ENCODE measurements at regions not wholly inside any gene's neighbourhood (a gene's known extent, or its start where the extent isn't known, plus 50 kb on each side); places are given as distances from the start of the nearest gene placed in this dataset.

GRCh38 chr1:38526046-38526445 is 333.5 kb downstream of the RRAGC start:
- Histone ChIP-seq H3K27me3 (ENCODE audit: control insufficient read depth in 2 of 2, insufficient read depth in 2 of 2, low read length in 2 of 2) (no peaks in the 10 kb centered on the region), H2AFZ (ENCODE audit: low read depth, low read length) (peak overlapping the region; percentile 84), H3K79me2 (ENCODE audit: control insufficient read depth, insufficient read depth, low read length) (no peaks in the 10 kb centered on the region), H3K9me3 (replicated peaks; ENCODE audit: control insufficient read depth, insufficient read depth, low read depth, low read length) (no peaks in the 10 kb centered on the region), H3K36me3 (ENCODE audit: control insufficient read depth, insufficient read depth, low read length) (no peaks in the 10 kb centered on the region), H4K20me1 (replicated peaks; ENCODE audit: control insufficient read depth, insufficient read depth, low read length) (no peaks in the 10 kb centered on the region), H3K9ac (ENCODE audit: insufficient read depth in 1 of 2, low read depth in 2 of 2, low read length in 2 of 2) (peak overlapping the region in 1 of 2 experiments; percentile 5; a peak in 1 of 4 replicates), H3K4me1 (replicated peaks in 1 of 2; ENCODE audit: control insufficient read depth in 2 of 2, insufficient read depth in 2 of 2, low read length in 2 of 2) (peaks cover 32 to 42% of the 10 kb centered on the region in 2 experiments), H3K4me3 (no peak overlapping the region), H3K9me1 (ENCODE audit: control insufficient read depth, insufficient read depth, low read length) (no peaks in the 10 kb centered on the region), H3K4me2 (ENCODE audit: insufficient read depth, low read length) (peak overlapping the region; percentile 20), H3K27ac (ENCODE audit: extremely low read depth, low read depth, low read length) (peak overlapping the region; percentile 42)
- in situ Hi-C loops (cut with MboI) (no loop called here), intact Hi-C loops (cut with micrococcal nuclease) (no loop called here)
- ATAC-seq (peak; percentile 32), FAIRE-seq (peak; percentile 48), DNase-seq (ENCODE audit: extremely low read depth in 1 of 4, low spot score in 3 of 4) (peak; percentile 34 to 65 (median 46))
- ChIA-PET CTCF (ENCODE audit: low intra/inter-chr PET ratio) (no interaction called here), POLR2A (interaction anchor here (0.6 to 1.6 kb wide), 3 partner anchors 8 to 883 kb away, joined by 3 to 4 read pairs (median 3); no protein-coding TSS in a partner anchor)
- 11% methylated on average over 7 of the region's 7 CpGs for WGBS (ENCODE audit: insufficient coverage, low coverage, missing lambda C conversion rate)
- BruUV-seq (replicated peaks), result no TSS peak
- no peak for TF ChIP-seq NRF1 (conservative IDR thresholded peaks at IDR 0.05 in 1 of 2, IDR thresholded peaks at IDR 0.05 in 1 of 2)
- no peak for TF ChIP-seq ETV5 (CRISPR knock-in tag; IDR thresholded peaks at IDR 0.05; ENCODE audit: low read depth)
- no peak for TF ChIP-seq NKRF (IDR thresholded peaks at IDR 0.05; ENCODE audit: borderline replicate concordance)
- TF ChIP-seq, protein P1, sequence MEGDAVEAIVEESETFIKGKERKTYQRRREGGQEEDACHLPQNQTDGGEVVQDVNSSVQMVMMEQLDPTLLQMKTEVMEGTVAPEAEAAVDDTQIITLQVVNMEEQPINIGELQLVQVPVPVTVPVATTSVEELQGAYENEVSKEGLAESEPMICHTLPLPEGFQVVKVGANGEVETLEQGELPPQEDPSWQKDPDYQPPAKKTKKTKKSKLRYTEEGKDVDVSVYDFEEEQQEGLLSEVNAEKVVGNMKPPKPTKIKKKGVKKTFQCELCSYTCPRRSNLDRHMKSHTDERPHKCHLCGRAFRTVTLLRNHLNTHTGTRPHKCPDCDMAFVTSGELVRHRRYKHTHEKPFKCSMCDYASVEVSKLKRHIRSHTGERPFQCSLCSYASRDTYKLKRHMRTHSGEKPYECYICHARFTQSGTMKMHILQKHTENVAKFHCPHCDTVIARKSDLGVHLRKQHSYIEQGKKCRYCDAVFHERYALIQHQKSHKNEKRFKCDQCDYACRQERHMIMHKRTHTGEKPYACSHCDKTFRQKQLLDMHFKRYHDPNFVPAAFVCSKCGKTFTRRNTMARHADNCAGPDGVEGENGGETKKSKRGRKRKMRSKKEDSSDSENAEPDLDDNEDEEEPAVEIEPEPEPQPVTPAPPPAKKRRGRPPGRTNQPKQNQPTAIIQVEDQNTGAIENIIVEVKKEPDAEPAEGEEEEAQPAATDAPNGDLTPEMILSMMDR (IDR thresholded peaks at IDR 0.05 in 2 of 3, conservative IDR thresholded peaks at IDR 0.05 in 1 of 3; ENCODE audit: insufficient read depth in 2 of 3, low read depth in 1 of 3, low read length in 3 of 3), result peak in 2 of 3 experiments; percentile 24 to 41; a peak in 2 of 6 replicates
- TF ChIP-seq REST (IDR thresholded peaks at IDR 0.05; ENCODE audit: borderline replicate concordance), result peak; percentile 35; the same call in 1 of the 2 replicates
- TF ChIP-seq REST (CRISPR knock-in tag; IDR thresholded peaks at IDR 0.05; ENCODE audit: low read depth), result no peak
- TF ChIP-seq PKNOX1 (IDR thresholded peaks at IDR 0.05), result peak; percentile 61

All from K562 (cell line).